ENCODE measurements at regions not wholly inside any gene's neighbourhood (a gene's known extent, or its start where the extent isn't known, plus 50 kb on each side); places are given as distances from the start of the nearest gene placed in this dataset.
A peak's percentile ranks its signal among the peaks of the same experiment; 100 is the strongest.
"Not testable (repeated sequence)": the region's sequence is repeated elsewhere in the genome, so short reads cannot be mapped to it uniquely, and the experiment has no call there.

GRCh38 chr12:34219046-34219770, 196.9 kb downstream of the ALG10 start:
- DNase-seq (ENCODE audit: low read depth in 2 of 3, low spot score in 1 of 3) = peak in 1 of 3 donors; percentile 1

- not testable (repeated sequence) for DNase-seq (ENCODE audit: low read depth in 2 of 3, low spot score in 1 of 3)
Observed at GRCh38 chr12:34220079-34220478, 197.8 kb downstream of the ALG10 start.

- no peak for DNase-seq (ENCODE audit: low read depth in 2 of 3, low spot score in 1 of 3)
Observed at GRCh38 chr12:34223640-34224039, 201.3 kb downstream of the ALG10 start.

- DNase-seq (ENCODE audit: low read depth in 2 of 3, low spot score in 1 of 3) = not testable (repeated sequence)
Observed at GRCh38 chr12:34226044-34226443, 203.7 kb downstream of the ALG10 start.

DNA sequence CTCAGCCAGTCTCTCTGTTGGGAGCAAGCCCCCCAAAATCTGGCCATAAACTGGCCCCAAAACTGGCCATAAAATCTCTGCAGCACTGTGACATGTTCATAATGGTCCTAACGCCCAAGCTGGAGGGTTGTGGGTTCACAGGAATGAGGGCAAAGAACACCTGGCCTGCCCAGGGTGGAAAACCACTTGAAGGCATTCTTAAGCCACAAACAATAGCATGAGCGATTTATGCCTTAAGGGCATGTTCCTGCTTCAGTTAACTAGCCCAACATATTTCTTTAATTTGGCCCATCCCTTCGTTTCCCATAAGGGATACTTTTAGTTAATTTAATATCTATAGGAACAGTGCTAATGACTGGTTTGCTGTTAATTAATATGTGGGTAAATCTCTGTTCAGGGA, 205.8 kb downstream of the ALG10 start:
- not testable (repeated sequence) for DNase-seq (ENCODE audit: low read depth in 2 of 3, low spot score in 1 of 3)

GRCh38 chr12:34229033-34229432, 206.7 kb downstream of the ALG10 start:
- DNase-seq (ENCODE audit: low read depth in 2 of 3, low spot score in 1 of 3) = not testable (repeated sequence)

GRCh38 chr12:34233618-34234017, 211.3 kb downstream of the ALG10 start:
- no peak for DNase-seq (ENCODE audit: low read depth in 2 of 3, low spot score in 1 of 3)

GRCh38 chr12:34236073-34236472, 213.8 kb downstream of the ALG10 start:
- DNase-seq (ENCODE audit: low read depth in 2 of 3, low spot score in 1 of 3) = no peak

GRCh38 chr12:34244608-34245007, 222.3 kb downstream of the ALG10 start:
- no peak for DNase-seq (ENCODE audit: low read depth in 2 of 3, low spot score in 1 of 3)

DNA sequence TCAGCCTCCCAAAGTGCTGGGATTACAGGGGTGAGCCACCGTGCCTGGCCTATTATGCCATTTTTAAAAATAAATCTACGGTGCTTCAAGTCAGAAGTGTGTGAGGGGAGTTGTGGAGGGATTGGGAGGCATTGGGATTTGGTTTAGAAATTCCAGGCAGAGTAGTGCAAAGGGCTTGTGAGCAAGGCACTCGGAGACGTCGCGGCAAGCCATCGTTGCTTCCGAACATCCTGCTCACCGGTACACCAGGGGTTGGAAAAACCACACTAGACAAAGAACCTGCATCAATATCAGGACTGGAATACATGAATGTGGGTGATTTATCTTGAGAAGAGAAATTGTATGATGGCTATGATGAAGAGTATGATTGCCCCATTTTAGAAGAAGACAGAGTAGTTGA, 227.0 kb downstream of the ALG10 start:
- DNase-seq (ENCODE audit: low read depth in 2 of 3, low spot score in 1 of 3) = no peak

DNA sequence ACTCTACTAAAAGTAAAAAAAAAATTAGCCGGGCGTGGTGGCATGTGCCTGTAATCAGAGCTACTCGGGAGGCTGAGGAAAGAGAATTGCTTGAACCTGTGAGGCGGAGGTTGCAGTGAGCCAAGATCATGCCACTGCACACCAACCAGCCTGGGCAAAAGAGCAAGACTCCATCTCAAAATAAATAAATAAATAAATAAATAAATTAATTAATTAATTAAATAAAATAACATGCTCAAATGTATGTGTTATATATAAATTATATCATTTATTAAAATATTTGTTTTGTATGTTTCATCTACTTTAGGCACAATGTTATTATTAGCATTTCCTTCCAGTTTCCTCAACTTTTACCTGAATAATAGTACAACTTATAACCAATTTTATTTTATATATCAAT, 229.6 kb downstream of the ALG10 start:
- DNase-seq (ENCODE audit: low read depth in 2 of 3, low spot score in 1 of 3) = not testable (repeated sequence)

DNA sequence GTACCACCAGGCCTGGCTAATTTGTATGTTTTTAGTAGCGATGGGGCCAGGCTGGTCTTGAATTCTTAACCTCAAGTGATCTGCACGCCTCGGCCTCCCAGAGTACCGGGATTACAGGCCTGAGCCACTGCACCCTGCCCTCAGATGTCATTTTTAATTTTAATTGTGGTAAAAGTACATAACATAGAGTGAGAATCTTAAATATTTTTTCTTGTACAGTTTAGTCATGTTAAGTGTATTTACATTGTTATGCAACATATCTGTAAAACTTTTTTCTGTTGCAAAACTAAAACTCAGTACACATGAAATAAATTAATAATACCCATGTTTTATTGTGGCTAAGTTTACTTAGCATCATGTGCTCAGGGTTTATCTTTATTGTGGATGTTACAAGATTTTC, 231.4 kb downstream of the ALG10 start:
- no peak for DNase-seq (ENCODE audit: low read depth in 2 of 3, low spot score in 1 of 3)

DNA sequence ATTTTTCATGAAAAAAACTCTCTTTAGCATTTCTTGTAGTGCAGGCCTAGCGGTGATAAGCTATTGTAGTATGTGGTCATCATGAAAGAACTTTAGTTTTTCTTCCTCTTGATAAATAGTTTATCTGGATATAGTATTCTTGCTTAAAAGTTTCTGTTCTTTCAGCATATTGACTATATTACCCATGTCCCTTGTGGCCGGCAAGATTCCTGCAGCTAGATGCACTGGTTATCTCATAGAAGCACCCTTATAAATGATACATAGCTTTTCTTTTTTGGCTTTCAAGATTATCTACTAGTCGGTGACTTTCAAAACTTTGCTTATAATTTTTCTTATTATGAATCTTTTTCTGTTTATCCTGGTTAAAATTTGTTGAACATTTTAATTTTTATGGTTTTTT, 234.8 kb downstream of the ALG10 start:
- DNase-seq (ENCODE audit: low read depth in 2 of 3, low spot score in 1 of 3) = no peak

GRCh38 chr12:34262140-34262539, 239.8 kb downstream of the ALG10 start:
- not testable (repeated sequence) for DNase-seq (ENCODE audit: low read depth in 2 of 3, low spot score in 1 of 3)

- no peak for DNase-seq (ENCODE audit: low read depth in 2 of 3, low spot score in 1 of 3)
Observed at GRCh38 chr12:34264110-34264509, 241.8 kb downstream of the ALG10 start.

DNA sequence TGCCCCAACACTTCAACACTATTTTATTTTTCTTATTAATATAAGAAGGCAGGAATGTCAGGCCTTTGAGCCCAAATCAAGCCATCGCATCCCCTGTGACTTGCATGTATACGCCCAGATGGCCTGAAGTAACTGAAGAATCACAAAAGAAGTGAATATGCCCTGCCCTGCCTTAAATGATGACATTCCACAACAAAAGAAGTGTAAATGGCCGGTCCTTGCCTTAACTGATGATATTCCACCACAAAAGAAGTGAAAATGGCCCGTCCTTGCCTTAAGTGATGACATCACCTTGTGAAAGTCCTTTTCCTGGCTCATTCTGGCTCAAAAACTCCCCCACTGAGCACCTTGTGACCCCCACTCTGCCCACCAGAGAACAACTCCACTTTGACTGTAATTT, 251.4 kb downstream of the ALG10 start:
- DNase-seq (ENCODE audit: low read depth in 2 of 3, low spot score in 1 of 3) = not testable (repeated sequence)

- no peak for DNase-seq (ENCODE audit: low read depth in 2 of 3, low spot score in 1 of 3)
Observed at GRCh38 chr12:34275129-34275528, 252.8 kb downstream of the ALG10 start.

- no peak for DNase-seq (ENCODE audit: low read depth in 2 of 3, low spot score in 1 of 3)
Observed at GRCh38 chr12:34286483-34286882, 264.2 kb downstream of the ALG10 start.

- no peak for DNase-seq (ENCODE audit: low read depth in 2 of 3, low spot score in 1 of 3)
Observed at GRCh38 chr12:34286934-34287333, 264.6 kb downstream of the ALG10 start.

DNA sequence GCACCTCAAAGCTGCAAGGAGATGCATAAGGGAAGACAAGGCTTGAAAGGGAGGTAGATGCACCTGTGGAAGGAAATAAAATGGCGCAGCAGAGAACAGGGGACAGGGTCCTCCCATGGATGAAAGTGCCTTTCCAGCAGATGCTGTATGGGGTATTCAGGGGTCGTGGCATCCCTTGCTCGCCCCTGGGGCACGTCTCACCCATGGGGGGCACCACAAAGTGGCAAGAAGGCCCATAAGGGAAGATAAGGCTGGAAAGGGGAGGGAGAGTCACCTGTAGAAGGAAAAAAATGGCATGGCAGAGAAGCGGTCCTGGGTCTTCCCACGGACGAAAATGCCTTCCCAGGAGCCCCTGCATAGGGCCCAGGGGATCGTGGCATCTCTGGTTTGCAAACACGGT, 265.1 kb downstream of the ALG10 start:
- DNase-seq (ENCODE audit: low read depth in 2 of 3, low spot score in 1 of 3) = no peak

GRCh38 chr12:34287986-34288962, 266.0 kb downstream of the ALG10 start:
- no peak for DNase-seq (ENCODE audit: low read depth in 2 of 3, low spot score in 1 of 3)

- DNase-seq (ENCODE audit: low read depth in 2 of 3, low spot score in 1 of 3) = no peak
Observed at GRCh38 chr12:34288963-34289345, 266.7 kb downstream of the ALG10 start.

Data from stimulated activated CD4-positive, alpha-beta T cell treated with anti-CD3 and anti-CD28 coated beads, Interleukin-12 subunit alpha, Interleukin-12 subunit beta, amount 100 ng/mL, for 48 hours (primary cell).